ENCODE measurements at regions not wholly inside any gene's neighbourhood (a gene's known extent, or its start where the extent isn't known, plus 50 kb on each side); places are given as distances from the start of the nearest gene placed in this dataset.
"Not testable (repeated sequence)": the region's sequence is repeated elsewhere in the genome, so short reads cannot be mapped to it uniquely, and the experiment has no call there.

DNA sequence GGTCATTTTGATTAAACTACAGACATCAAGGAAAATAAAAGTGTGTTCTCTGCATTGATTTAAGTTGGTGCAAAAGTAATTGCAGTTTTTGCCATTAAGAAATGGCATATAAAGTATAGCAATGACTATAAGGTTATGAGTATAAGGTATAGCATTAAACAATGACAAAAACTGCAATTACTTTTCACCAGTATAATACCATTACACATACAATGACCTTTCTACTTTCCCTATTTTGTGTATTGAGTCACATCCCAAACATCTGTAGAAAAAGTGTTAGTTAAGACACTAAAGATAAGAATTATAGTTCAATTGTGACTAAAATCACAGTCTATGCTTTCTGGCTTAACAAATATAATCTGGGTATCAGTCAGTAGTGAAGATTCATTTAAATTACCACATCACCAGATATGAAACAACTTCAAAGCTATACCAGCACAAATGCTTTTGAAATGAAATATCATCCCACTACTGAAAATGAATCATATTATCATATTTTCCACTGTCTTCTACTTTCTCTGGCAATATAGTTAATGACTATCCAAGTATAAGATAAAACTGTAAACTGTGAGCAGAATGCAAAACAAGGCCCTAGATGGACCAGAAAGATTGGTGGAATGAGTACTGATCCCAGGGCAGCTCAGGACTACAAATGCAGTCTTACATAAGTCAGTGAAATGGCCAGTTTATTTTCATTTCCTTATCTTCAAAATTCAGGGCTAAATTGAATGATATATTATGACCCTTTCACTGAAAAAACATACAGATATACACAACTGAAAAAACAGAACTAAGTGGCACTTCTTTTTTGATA is 241.1 kb downstream of the ANTXR2 start:
- no peak for ATAC-seq
- Histone ChIP-seq H3K36me3 (no peaks in the 10 kb centered on the region), H3K27me3 (no peaks in the 10 kb centered on the region), H3K4me1 (no peaks in the 10 kb centered on the region), H3K27ac (no peak overlapping the region), H3K9me3 (no peaks in the 10 kb centered on the region), H3K4me3 (no peak overlapping the region)
- TF ChIP-seq, protein P1, sequence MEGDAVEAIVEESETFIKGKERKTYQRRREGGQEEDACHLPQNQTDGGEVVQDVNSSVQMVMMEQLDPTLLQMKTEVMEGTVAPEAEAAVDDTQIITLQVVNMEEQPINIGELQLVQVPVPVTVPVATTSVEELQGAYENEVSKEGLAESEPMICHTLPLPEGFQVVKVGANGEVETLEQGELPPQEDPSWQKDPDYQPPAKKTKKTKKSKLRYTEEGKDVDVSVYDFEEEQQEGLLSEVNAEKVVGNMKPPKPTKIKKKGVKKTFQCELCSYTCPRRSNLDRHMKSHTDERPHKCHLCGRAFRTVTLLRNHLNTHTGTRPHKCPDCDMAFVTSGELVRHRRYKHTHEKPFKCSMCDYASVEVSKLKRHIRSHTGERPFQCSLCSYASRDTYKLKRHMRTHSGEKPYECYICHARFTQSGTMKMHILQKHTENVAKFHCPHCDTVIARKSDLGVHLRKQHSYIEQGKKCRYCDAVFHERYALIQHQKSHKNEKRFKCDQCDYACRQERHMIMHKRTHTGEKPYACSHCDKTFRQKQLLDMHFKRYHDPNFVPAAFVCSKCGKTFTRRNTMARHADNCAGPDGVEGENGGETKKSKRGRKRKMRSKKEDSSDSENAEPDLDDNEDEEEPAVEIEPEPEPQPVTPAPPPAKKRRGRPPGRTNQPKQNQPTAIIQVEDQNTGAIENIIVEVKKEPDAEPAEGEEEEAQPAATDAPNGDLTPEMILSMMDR (IDR thresholded peaks at IDR 0.05), result no peak
- intact Hi-C loops (cut with DNase I), result no loop called here
- no peak for DNase-seq

DNA sequence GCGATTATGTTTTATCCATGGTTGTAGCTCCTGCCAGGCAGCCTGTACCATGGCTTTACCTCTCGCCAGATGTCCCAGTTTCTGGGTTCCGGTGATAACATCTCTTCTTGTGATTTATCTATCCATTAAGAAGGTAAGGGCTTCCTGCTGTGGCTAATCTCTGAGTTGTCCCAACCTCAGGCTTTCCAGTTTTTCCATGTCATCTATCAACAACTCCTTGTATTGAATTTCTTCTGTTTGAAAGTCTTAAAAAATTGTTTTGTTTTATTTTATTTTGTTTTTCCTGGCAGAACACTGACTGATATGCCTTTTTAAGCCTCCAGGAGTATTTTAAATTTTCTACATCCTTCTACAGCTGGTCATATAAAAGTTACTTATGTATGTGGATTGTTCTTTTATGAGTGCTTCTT is 241.9 kb downstream of the ANTXR2 start:
- ATAC-seq (no peak), DNase-seq (no peak)
- no peaks in the 10 kb centered on the region for H3K9me3 ChIP-seq
- no peaks in the 10 kb centered on the region for H3K36me3 ChIP-seq
- intact Hi-C loops (cut with DNase I), result no loop called here
- no peaks in the 10 kb centered on the region for H3K27me3 ChIP-seq
- no peak overlapping the region for H3K4me3 ChIP-seq
- no peaks in the 10 kb centered on the region for H3K4me1 ChIP-seq
- TF ChIP-seq, protein P1 (IDR thresholded peaks at IDR 0.05), result no peak
- no peak overlapping the region for H3K27ac ChIP-seq

DNA sequence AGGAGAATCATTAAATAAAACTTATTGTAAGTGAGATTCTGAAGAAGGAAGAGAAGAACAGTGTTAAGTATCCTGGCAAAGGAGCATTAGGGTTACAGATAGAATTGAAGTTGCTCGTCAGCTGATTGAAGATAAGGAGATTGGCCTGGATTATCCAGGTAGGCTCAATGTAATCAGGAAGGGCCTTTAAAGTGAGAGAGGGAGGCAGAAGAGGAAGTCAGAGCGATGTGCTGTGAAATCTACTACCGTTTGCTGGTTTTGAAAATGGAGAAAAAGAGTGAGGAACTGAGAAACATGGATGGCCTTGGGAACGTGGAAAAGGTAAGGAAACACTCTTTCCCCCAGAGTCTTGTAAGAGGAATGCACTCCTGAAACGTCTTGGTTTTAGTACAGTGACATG is 245.7 kb downstream of the ANTXR2 start:
- TF ChIP-seq, protein P1 (IDR thresholded peaks at IDR 0.05), result no peak

DNA sequence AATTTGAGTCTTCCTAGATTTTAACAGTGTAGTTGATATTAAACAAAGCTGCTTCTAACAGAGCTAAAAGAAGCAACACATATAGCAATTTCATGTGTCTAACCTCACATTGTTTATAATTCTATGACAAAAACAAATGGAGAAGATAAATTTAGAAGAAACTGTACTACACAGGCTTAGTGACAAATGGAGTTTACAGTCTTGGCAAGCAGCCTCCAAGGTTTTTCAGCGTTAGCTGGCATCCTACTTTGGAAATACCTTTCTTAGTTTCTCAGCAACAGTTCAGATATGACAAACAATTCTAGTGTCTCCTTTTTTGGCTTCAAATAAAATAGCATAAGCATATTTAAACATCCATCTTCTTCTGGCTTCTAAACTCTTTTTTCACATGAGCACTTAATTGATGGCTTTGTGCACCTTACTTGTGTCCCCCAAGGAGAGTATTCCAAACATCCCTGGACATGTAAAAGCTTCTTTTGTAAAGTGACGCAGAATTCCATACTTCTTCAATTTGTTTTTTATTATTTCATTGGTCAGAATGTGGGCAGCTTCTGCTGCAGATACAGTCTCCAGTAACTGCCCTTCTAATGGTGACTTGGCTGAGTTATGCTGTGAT is 249.8 kb downstream of the ANTXR2 start:
- TF ChIP-seq, protein P1 (IDR thresholded peaks at IDR 0.05), result no peak
- DNase-seq (no peak), ATAC-seq (no peak)
- Histone ChIP-seq H3K4me1 (no peaks in the 10 kb centered on the region), H3K9me3 (no peaks in the 10 kb centered on the region), H3K27me3 (no peaks in the 10 kb centered on the region), H3K27ac (no peak overlapping the region), H3K36me3 (no peaks in the 10 kb centered on the region), H3K4me3 (no peak overlapping the region)
- intact Hi-C loops (cut with DNase I), result no loop called here

More for the DNA sequence above, 245.7 kb downstream of the ANTXR2 start:
- no peak overlapping the region for H3K27ac ChIP-seq
- no peaks in the 10 kb centered on the region for H3K36me3 ChIP-seq
- intact Hi-C loops (cut with DNase I), result no loop called here
- H3K9me3 ChIP-seq, result no peaks in the 10 kb centered on the region
- H3K4me1 ChIP-seq, result no peaks in the 10 kb centered on the region
- ATAC-seq (no peak), DNase-seq (no peak)
- no peaks in the 10 kb centered on the region for H3K27me3 ChIP-seq
- no peak overlapping the region for H3K4me3 ChIP-seq

DNA sequence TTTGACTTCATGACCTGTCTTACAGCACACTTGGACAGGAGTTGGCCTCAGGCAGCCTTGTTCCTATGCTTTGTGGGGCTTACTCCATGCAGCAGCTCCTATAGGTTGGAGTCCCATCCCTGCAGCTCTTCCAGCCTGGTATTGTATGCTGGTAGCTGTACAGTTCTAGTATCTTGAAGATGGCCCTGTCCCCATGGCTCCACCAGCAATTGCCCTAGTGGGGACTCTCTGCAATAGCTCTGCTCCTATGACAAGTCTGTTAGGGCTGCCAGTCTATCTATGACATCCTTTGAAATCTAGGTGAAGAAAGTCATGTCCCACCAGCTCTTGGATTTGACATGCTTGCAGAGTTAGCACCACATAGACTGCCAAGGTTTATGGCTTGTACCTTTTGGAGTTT is 252.6 kb downstream of the ANTXR2 start:
- H3K4me3 ChIP-seq, result no peak overlapping the region
- no peaks in the 10 kb centered on the region for H3K9me3 ChIP-seq
- ATAC-seq (no peak), DNase-seq (no peak)
- no peak overlapping the region for H3K27ac ChIP-seq
- TF ChIP-seq, protein P1 (IDR thresholded peaks at IDR 0.05), result no peak
- no peaks in the 10 kb centered on the region for H3K36me3 ChIP-seq
- H3K27me3 ChIP-seq, result no peaks in the 10 kb centered on the region
- intact Hi-C loops (cut with DNase I), result no loop called here
- H3K4me1 ChIP-seq, result no peaks in the 10 kb centered on the region

DNA sequence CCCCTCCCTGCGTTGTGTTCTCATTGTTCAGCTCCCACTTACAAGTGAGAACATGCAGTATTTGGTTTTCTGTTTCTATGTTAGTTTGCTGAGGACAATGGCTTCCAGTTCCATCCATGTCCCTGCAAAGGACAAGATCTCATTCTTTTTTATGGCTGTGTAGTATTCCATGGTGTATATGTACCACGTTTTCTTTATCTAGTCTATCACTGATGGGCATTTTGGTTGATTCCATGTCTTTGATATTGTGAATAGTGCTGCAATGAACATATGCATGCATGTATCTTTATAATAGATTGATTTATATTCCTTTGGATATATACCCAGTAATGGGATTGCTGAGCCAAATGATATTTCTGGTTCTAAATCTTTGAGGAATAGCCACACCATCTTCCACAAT is 265.1 kb downstream of the ANTXR2 start:
- intact Hi-C loops (cut with DNase I), result not testable (repeated sequence)

More for the DNA sequence above, 265.1 kb downstream of the ANTXR2 start:
- H3K36me3 ChIP-seq, H3K9me3 ChIP-seq, H3K27ac ChIP-seq, H3K27me3 ChIP-seq, DNase-seq, H3K4me1 ChIP-seq, H3K4me3 ChIP-seq, ATAC-seq: not testable (repeated sequence)

All from upper lobe of right lung (tissue), 1 donor.